Right ventricle myocardium inferior (tissue), 1 donor: ENCODE measurements at regions not wholly inside any gene's neighbourhood (a gene's known extent, or its start where the extent isn't known, plus 50 kb on each side); places are given as distances from the start of the nearest gene placed in this dataset.
A peak's percentile ranks its signal among the peaks of the same experiment; 100 is the strongest.
"Not testable (repeated sequence)": the region's sequence is repeated elsewhere in the genome, so short reads cannot be mapped to it uniquely, and the experiment has no call there.

Experiments
- ATAC-seq: fragments of 200-7000 bp; cut with Tn5 transposase; one replicate; pipeline ENCODE4 v1.9.1; 2020; ENCODE audit warnings: mild to moderate bottlenecking, moderate library complexity
- DNase-seq: peaks from one replicate; pipeline ENCODE4 v3.0.0; 2021; ENCODE audit errors: missing footprints
- intact Hi-C: fragments of 100-400 bp; cut with DNase I; formaldehyde crosslinking; loops from one replicate; pipeline ENCODE4 v1.11.0; 2022
- donor health status: DM: no; HTN: yes; CAD: no; lungs with severe emphysema.

DNA sequence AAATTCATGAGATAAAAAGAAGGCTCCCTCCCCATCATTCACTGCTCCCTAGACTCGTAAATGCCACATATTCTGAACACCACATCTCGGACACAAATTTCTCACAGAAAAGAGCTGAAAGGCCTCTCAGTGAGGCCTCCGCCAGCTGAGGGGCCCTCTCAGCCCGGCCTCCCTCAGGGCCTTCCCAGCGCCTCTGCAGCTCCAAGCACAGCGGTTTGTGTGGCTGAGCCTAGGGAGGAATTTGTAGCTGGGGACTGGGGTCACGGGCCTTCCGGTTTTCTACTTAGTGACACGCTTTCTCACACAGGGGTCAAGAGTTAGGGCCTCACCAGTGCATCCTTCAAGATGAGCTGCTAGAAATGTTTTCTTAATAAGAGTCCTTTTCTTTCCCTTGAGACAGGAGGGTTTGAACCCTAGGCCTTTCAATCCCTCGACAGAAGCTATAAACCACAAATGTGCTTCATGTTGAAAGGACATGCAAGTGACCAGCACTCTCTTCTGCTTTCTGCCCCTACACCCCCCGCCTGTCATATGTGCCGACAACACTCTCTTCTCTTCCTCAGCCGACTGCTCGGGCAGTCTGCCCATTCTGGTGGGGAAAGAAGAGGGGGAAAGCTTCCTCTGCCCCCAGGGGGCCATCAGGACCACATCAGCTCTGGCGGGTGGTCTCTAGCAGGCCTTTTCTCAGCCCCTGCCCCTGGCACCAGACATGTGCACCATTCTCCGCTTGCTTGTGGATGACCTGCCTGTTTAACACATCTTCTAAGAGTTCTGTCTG is 104.9 kb downstream of the CHIC2 start:
- DNase-seq: no peak
- peak; percentile 26 for ATAC-seq
- intact Hi-C loops: loop anchor here (5.0 kb wide), 1 partner anchor 38 kb away; no protein-coding TSS in a partner anchor

DNA sequence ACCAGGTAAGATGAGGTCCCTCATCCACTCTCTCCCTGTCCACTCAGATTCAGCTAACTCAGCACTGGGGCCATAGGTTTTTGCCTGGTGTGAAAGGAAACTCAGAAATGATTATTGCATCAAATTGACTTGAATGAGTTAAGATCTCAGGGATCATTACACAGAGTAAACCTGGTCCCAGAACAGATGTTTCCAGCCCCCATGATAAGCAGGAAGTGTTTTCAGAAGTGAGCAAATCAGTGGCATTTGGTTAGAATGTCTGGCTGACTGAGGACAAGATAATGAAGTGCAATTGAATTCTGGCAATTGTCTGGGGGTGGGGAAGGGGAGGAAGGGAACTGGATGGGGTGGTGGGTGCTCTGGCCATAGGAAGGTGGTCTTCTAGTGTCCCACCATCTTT is 108.0 kb downstream of the CHIC2 start:
- intact Hi-C loops: no loop called here
- DNase-seq (no peak), ATAC-seq (no peak)

DNA sequence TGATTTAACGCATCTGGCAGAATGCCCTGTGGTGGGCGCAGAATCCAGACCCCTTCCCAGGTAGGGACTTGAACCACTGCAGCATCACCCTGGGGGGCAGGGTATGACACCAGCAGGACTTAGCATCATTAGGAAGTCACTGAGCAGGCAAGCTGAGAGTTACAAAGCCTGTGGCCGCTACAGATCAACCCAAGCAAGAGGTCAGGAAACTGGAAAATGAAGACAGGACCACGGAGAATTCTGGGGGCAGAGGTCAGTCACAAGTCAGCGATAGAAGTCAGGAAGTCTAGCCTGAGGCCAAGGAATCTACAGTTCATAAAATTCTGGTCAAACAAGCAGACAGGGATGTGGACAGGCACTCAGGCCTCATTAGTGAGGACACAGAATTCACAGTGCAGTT is 108.4 kb downstream of the CHIC2 start:
- no peak for DNase-seq
- intact Hi-C loops: no loop called here
- ATAC-seq: no peak

DNA sequence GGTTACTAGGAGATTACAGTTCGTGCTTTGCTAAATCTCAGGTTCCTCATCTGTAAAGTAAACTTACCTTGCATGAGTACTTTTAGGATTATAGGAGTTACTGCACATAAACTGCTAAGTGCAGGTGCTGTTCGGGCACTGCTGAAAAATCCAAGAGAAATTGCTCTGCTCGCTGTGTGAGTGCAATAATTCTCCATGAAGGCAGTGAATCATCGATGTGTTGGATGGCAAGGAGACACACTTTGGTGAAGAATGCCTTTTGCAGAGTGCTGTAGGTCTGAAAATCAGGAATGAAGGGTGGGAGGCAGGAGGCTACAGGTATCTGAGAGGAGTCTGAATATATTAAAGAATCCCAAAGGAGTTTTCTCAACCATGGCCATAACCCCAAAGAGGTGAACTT is 113.0 kb downstream of the CHIC2 start:
- intact Hi-C loops: no loop called here
- DNase-seq (no peak), ATAC-seq (no peak)

DNA sequence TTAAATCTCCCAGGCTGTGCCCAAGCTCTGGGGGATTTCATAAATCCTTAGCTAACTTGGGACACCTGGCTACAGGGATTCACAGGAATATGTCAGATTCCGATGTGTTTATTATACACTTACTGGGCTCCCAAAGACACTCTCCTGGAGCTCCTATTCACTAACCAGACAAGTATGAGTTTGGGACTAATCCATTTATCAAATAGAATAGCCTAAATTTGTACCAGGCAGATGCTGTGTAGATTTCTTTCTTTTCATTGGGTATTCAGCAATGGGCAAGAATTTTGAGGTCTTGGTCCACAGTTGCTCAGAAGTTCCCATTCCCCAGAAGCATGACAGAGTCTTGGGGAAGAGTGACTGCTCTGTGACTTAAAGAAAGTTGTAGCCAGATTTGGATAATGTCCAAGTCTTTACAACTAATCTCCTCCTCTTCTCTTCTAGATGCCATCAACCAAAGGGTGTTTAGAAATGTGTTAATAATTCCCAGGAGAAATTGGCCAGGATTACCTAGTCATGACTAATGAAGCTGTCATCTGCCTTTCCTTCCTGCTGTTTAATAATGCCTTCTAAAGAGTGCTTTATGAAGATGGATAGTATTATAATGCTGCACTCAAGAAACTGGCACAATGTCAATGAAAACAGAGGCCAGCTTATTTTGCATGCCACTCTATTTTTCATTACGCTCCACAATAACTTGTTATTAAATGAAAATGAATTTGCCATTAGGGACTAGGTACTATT is 120.9 kb downstream of the CHIC2 start:
- intact Hi-C loops: no loop called here
- DNase-seq (no peak), ATAC-seq (no peak)

DNA sequence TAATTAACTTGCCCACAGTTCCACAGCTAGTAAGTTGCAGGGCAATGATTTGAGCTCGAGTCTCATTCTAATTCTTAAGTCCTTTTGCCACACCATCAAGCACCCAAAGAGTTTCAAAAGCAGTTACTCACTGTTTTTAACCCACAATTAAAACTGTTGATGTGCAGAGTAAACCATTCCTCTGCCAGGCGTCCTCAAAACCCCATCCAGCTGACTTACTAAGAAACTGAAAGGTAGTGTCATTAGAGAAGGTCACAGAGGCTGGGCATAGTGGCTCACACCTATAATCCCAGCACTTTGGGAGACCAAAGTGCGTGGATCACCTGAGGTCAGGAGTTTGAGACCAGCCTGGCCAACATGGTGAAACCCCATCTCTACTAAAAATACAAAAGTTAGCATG is 121.7 kb downstream of the CHIC2 start:
- ATAC-seq: no peak
- DNase-seq: no peak
- intact Hi-C loops: no loop called here

DNA sequence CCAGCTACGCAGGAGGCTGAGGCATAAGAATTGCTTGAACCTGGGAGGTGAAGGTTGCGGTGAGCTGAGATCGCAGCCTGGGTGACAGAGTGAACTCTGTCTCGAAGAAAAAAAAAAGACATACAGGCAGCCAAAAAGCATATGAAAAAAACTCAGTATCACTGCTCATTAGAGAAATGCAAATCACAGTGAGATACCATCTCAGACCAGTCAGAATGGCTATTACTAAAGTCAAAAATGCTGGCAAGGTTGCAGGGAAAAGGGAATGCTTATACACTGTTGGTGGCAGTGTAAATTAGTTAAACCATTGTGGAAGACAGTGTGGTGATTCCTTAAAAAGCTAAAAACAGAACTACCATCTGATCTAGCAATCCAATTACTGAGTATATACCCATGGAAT is 123.1 kb downstream of the CHIC2 start:
- ATAC-seq (no peak), DNase-seq (no peak)
- intact Hi-C loops: no loop called here

DNA sequence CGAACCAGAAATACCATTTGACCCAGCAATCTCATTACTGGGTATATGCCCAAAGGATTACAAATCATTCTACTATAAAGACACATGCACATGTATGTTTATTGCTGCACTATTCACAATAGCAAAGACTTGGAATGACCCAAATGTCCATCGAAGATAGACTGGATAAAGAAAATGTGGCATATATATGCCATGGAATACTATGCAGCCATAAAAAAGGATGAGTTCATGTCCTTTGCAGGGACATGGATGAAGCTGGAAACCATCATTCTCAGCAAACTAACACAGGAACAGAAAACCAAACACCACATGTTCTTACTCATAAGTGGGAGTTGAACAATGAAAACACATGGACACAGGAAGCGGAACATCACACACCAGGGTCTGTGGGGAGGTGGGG is 124.5 kb downstream of the CHIC2 start:
- DNase-seq, ATAC-seq, intact Hi-C loops: not testable (repeated sequence)

DNA sequence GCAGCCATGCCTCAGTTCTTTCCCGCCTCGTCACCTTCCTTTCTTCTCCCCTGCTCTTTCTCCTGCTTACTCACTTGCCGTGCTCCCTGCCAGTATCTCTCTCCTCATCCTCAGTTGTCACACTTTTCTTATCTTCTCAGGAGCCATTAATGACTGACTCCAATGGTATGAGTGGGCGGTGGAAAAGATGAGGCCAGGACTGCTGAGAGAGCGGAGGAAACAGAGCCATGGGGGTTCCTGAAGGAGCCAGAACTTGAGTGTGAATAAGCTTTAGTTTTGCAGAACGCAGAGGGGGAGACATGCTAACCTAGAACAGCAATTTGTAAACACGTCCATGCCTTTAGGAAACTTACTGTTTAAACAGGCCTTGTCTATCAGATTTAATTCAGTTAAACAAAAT is 126.5 kb downstream of the CHIC2 start:
- intact Hi-C loops: no loop called here
- ATAC-seq (no peak), DNase-seq (no peak)

DNA sequence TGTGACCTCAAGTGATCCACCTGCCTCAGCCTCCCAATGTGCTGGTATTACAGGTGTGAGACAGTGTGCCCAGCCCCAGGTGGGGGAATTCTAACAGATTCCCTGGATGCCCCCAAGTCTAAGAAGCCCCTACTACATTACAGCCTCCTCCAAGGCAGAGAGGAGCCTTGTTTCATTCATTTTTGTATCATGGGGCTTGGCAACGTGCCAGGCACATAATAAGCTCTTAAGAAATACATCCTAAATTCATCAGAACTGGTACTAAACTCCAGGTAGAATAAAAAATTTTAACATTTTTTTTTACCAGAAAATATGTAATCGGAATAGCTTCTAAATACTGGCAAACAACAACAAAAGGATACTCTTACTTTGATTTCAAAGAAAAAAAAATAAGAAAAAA is 127.1 kb downstream of the CHIC2 start:
- DNase-seq: no peak
- intact Hi-C loops: no loop called here
- ATAC-seq: no peak

DNA sequence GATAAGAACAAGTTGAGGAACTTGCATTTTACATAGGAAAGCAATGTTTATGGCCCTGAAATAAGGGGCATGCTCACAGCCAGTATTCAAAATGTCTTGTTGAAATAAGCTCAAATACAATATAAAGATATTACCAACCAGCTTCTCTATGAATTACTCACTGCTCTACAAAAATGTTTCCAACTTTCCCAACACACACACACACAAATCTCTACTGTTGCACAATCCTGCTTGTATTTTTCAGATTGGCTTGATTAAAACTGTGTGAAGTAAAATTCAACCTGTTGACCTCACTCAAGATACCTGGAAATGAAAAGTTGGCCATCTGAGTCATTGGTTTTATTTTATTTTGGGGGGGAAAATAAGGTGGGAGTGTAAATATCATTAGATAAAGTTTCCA is 128.6 kb downstream of the CHIC2 start:
- ATAC-seq (no peak), DNase-seq (no peak)
- intact Hi-C loops: no loop called here

DNA sequence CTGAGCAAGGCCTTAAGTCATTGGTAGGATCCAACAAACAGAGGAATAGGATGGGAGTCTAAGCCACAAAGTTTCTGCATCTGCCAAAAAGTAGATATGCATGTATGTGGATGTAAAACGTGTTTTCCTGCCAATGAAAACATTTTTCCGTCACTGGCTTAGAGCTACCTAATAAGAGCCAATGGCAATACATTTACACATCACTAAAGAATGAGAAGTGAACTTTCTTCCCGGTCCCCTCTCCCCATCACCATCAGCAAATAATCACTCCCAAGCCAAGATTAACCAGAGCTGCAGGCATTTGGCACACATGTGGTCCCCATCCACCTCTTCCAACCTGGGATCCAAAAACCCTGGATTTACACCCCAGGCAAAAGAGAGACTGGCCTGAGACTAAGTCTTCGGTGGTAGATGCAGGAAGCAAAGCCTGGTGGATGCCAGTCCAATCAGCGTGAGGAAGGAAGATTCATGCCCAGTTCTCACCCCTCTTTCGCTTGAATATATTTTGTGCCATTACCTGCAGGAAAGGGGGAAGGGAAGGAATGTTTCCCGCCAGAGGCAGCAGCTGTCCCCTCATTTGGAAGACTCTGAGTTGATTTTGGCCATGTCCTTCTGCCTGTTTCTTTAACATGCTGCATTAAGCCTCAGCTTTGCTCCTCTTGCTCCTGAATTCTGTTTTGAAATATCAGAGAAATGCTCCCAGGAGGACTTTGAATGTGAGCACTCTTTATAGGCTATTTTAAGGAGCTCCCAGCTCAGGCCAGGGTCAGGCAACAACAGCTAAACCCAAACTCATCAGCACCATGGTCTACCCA is 131.4 kb downstream of the CHIC2 start:
- no peak for DNase-seq
- intact Hi-C loops: no loop called here
- ATAC-seq: no peak

DNA sequence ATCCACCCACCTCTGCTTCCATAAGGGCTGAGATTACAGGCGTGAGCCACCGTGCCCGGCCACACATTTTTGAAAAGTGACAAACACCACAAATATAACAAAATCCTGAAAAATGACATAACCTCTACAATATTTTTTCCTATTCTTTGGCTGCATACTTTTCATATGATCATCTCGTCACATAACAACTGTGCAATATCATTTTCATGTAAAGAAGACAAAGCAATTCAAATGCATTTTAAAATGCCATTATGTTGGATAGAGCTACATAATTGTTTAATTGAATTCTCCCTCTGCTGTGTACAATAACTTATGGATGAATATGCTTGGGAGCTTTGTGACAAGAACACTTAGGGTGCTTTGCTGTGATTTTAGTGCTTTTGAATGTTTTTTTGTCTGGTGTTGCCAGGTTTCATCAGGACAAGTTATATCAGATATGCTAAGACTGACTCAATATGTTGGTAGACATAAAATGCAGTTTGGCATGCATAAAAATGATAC is 132.9 kb downstream of the CHIC2 start:
- ATAC-seq (no peak), DNase-seq (no peak)
- intact Hi-C loops: loop anchor here (2.0 kb wide), 1 partner anchor 287 kb away; no protein-coding TSS in a partner anchor

DNA sequence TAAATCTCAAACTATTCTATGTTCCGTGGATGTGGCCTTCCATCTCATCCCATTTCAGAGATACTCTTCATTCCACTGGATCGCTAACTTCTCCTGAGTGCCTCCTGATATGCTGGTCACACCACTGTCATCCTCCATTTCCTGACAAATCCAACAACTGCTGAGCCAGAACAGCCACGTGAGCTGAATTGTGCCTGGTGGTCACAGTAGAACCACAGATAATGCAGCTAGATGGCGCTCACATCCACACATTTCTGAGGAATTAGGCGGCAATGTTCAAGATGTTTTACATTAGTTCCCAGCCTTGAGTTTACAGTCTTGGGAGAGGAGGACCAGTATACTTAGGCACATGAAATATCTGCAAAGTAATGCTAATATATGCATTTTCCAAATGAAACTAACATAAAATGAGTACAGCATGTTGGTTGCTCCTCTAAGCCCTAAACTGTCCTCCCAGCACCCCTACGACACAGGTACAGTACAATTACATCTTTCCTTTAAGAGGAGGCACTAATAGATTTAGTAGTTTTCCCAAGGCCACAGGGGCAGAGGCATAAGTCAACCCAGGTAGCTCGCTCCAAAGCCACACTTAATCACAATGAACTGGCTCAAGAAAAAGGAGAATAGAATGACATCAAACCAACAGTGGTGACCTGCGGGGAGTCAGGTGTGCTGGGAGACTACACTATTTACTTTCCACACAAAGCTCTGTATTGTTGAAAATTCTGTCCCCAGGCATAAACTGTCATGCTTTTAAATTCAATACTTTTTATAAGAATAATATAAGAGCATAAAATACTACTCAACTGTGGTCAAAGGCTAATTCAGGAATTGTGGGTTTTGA is 134.2 kb downstream of the CHIC2 start:
- peak; percentile 92 for ATAC-seq
- intact Hi-C loops: loop anchor here (2.0 to 10.0 kb wide), 2 partner anchors 289 to 925 kb away; no protein-coding TSS in a partner anchor
- peak; percentile 69 for DNase-seq

DNA sequence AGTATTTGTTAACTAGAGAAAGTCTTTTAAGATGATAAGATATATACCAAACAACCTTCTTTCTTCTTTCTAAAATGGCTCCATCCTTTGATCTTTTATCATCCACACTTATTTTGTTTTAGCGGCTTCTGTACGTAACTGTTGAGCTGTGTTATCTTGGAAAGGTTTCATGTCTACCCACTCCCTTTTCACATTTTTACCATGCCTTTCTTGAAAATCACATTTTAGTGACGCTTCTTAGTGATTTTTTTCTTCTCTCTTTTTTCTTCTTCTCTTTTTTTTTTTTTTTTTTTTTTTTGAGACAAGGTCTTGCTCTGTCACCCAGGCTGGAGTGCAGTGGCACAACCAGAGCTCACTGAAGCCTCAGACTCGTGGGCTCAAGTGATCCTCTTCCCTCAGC is 135.1 kb downstream of the CHIC2 start:
- intact Hi-C loops: loop anchor here (10.0 kb wide), 1 partner anchor 925 kb away; no protein-coding TSS in a partner anchor
- no peak for DNase-seq
- no peak for ATAC-seq

DNA sequence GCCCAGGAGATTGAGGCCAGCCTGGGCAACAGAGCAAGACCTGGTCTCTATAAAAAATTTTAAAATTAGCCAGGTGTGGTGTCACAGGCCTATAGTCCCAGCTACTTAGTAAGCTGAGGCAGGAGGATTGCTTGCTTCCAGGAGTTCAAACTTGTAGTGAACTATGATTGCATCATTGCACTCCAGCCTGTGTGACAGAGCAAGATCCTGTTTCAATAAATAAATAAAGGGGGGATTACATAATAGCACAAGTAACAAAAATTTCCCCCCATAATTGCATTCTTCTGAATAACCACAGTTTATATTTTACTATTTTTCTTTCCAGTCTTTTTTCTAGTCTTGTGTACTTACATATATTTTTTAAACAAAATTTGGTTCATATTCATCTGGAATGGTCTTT is 135.6 kb downstream of the CHIC2 start:
- intact Hi-C loops: loop anchor here (10.0 kb wide), 1 partner anchor 924 kb away; no protein-coding TSS in a partner anchor
- DNase-seq (no peak), ATAC-seq (no peak)

DNA sequence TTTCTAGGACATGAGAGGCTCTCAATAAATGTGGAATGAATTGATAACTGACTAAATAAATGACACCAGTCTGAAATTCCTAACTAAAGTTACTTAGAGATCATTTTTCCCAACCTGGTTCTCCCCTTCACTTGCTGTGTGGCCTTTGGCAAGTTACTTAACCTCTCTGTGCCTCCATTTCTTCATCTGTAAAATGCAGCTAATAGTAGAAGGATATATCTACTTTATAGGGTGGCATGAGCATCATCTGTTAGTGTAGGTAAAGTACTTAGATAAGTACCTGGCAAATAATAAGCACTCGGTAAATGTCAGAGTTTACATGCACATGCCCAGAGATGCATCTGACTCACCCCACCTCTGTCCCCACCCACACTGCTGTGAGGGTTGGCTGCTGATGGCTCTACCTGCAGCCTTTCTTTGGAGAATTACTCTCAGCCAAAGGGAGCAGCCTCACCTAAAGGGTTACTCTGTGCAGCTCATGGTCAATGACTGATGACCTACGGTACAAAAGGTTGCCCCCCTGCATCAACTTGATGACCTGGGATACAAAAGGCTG is 139.3 kb downstream of the CHIC2 start:
- no peak for ATAC-seq
- intact Hi-C loops: loop anchor here (10.0 kb wide), 1 partner anchor 920 kb away; no protein-coding TSS in a partner anchor
- no peak for DNase-seq
